NCI-H748 (cell line): ENCODE measurements at regions not wholly inside any gene's neighbourhood (a gene's known extent, or its start where the extent isn't known, plus 50 kb on each side); places are given as distances from the start of the nearest gene placed in this dataset.

Source experiments
- DNase-seq: peaks from one replicate; lab custom pipeline; 2025; ENCODE audit not compliant: unreplicated experiment; lab: John Stamatoyannopoulos, UW

GRCh38 chr6:82017288-82017687, 230.3 kb downstream of the IBTK start:
- peak; percentile 29 for DNase-seq

- no peak for DNase-seq
Measured at GRCh38 chr6:82015526-82015925, 232.0 kb downstream of the IBTK start.

GRCh38 chr6:82015043-82015442, 232.5 kb downstream of the IBTK start:
- no peak for DNase-seq

GRCh38 chr6:82013561-82014530, 233.7 kb downstream of the IBTK start:
- DNase-seq: no peak

GRCh38 chr6:82006027-82006738, 241.4 kb downstream of the IBTK start:
- peak; percentile 80 for DNase-seq

GRCh38 chr6:82000551-82000950, 247.0 kb downstream of the IBTK start:
- DNase-seq: no peak

- DNase-seq: no peak
Measured at GRCh38 chr6:81999826-82000225, 247.3 kb upstream of the TENT5A start.

GRCh38 chr6:81999270-81999669, 246.8 kb upstream of the TENT5A start:
- no peak for DNase-seq

- DNase-seq: no peak
Measured at GRCh38 chr6:81998432-81998831, 246.0 kb upstream of the TENT5A start.

GRCh38 chr6:81997090-81997926, 244.8 kb upstream of the TENT5A start:
- DNase-seq: no peak

- DNase-seq: no peak
Measured at GRCh38 chr6:81996414-81996813, 243.9 kb upstream of the TENT5A start.

- DNase-seq: peak; percentile 66
Measured at GRCh38 chr6:81995548-81996289, 243.2 kb upstream of the TENT5A start.

GRCh38 chr6:81988871-81989270, 236.4 kb upstream of the TENT5A start:
- no peak for DNase-seq

GRCh38 chr6:81988446-81988845, 236.0 kb upstream of the TENT5A start:
- no peak for DNase-seq

- DNase-seq: no peak
Measured at GRCh38 chr6:81987293-81987692, 234.8 kb upstream of the TENT5A start.

GRCh38 chr6:81985191-81985590, 232.7 kb upstream of the TENT5A start:
- no peak for DNase-seq

GRCh38 chr6:81984599-81984998, 232.1 kb upstream of the TENT5A start:
- no peak for DNase-seq

- no peak for DNase-seq
Measured at GRCh38 chr6:81981812-81982211, 229.3 kb upstream of the TENT5A start.

GRCh38 chr6:81979767-81980166, 227.3 kb upstream of the TENT5A start:
- DNase-seq: no peak

- no peak for DNase-seq
Measured at GRCh38 chr6:81979329-81979728, 226.8 kb upstream of the TENT5A start.

- DNase-seq: no peak
Measured at GRCh38 chr6:81978230-81978629, 225.7 kb upstream of the TENT5A start.
